Activated CD4-positive, alpha-beta T cell treated with anti-CD3 and anti-CD28 coated beads, Interleukin-2, amount 50 U/mL, for 4 hours (primary cell): ENCODE measurements at regions not wholly inside any gene's neighbourhood (a gene's known extent, or its start where the extent isn't known, plus 50 kb on each side); places are given as distances from the start of the nearest gene placed in this dataset.

Experiments used
- DNase-seq, 2 experiments: peaks; one replicate each; pipeline ENCODE4 v3.0.0-alpha.2; 2020

GRCh38 chr11:112357488-112357887, 96.8 kb upstream of the PLET1 start:
- no peak for DNase-seq

- DNase-seq: no peak
These were observed 100.7 kb upstream of the PLET1 start for GRCh38 chr11:112361396-112361795.

GRCh38 chr11:112363527-112363926, 102.9 kb upstream of the PLET1 start:
- DNase-seq: no peak

- DNase-seq: no peak
These were observed 104.4 kb upstream of the PLET1 start for GRCh38 chr11:112364962-112365481.

- no peak for DNase-seq
These were observed 105.4 kb upstream of the PLET1 start for GRCh38 chr11:112366012-112366411.

- DNase-seq: no peak
These were observed 106.1 kb upstream of the PLET1 start for GRCh38 chr11:112366777-112367176.

- no peak for DNase-seq
These were observed 106.8 kb upstream of the PLET1 start for GRCh38 chr11:112367461-112367860.

GRCh38 chr11:112367895-112368294, 107.2 kb upstream of the PLET1 start:
- no peak for DNase-seq

GRCh38 chr11:112368381-112368780, 107.7 kb upstream of the PLET1 start:
- no peak for DNase-seq

GRCh38 chr11:112369374-112369773, 108.7 kb upstream of the PLET1 start:
- DNase-seq: no peak

GRCh38 chr11:112369916-112370315, 109.3 kb upstream of the PLET1 start:
- no peak for DNase-seq

GRCh38 chr11:112374486-112375140, 114.0 kb upstream of the PLET1 start:
- DNase-seq: no peak

- DNase-seq: no peak
These were observed 117.3 kb upstream of the PLET1 start for GRCh38 chr11:112377946-112378345.

- no peak for DNase-seq
These were observed 119.8 kb upstream of the PLET1 start for GRCh38 chr11:112380464-112380863.

GRCh38 chr11:112381578-112381977, 120.9 kb upstream of the PLET1 start:
- DNase-seq: no peak

- DNase-seq: no peak
These were observed 121.9 kb upstream of the PLET1 start for GRCh38 chr11:112382561-112382960.

GRCh38 chr11:112388496-112388895, 127.8 kb upstream of the PLET1 start:
- DNase-seq: no peak

GRCh38 chr11:112391086-112391485, 130.4 kb upstream of the PLET1 start:
- no peak for DNase-seq

GRCh38 chr11:112392904-112393303, 132.2 kb upstream of the PLET1 start:
- DNase-seq: no peak

GRCh38 chr11:112394304-112394703, 133.6 kb upstream of the PLET1 start:
- no peak for DNase-seq

- DNase-seq: no peak
These were observed 135.4 kb upstream of the PLET1 start for GRCh38 chr11:112396076-112396475.

GRCh38 chr11:112398798-112399478, 138.3 kb upstream of the PLET1 start:
- DNase-seq: no peak

- no peak for DNase-seq
These were observed 139.9 kb upstream of the PLET1 start for GRCh38 chr11:112400476-112401014.

GRCh38 chr11:112401036-112401769, 140.5 kb upstream of the PLET1 start:
- DNase-seq: no peak
